ENCODE measurements at regions not wholly inside any gene's neighbourhood (a gene's known extent, or its start where the extent isn't known, plus 50 kb on each side); places are given as distances from the start of the nearest gene placed in this dataset.

- TF ChIP-seq CTCF (IDR thresholded peaks at IDR 0.05) (no peak), POLR2A (IDR thresholded peaks at IDR 0.05) (no peak)
These were observed 1598.9 kb downstream of the PLA2G4A start for GRCh38 chr1:188427642-188428041.
